C4-2B (cell line): ENCODE measurements at regions not wholly inside any gene's neighbourhood (a gene's known extent, or its start where the extent isn't known, plus 50 kb on each side); places are given as distances from the start of the nearest gene placed in this dataset.

Experiments
- CTCF ChIP-seq: fragments of 450-650 bp; conservative IDR thresholded peaks from 2 replicates; pipeline ENCODE4 v1.5.1; 2017; ENCODE audit warnings: mild to moderate bottlenecking
- ZFX ChIP-seq: fragments of 450-650 bp; IDR thresholded peaks from 2 replicates; pipeline ENCODE4 v1.6.1; 2017

GRCh38 chr5:38117784-38118479 lies 140.4 kb upstream of the EGFLAM start:
- TF ChIP-seq CTCF, result no peak
- TF ChIP-seq ZFX, result no peak
